ENCODE measurements at regions not wholly inside any gene's neighbourhood (a gene's known extent, or its start where the extent isn't known, plus 50 kb on each side); places are given as distances from the start of the nearest gene placed in this dataset.

GRCh38 chr5:173780235-173781234 lies 107.6 kb upstream of the CPEB4 start:
- H3K4me3 ChIP-seq (replicated peaks in 1 of 2; ENCODE audit: low read depth in 2 of 2, low read length in 2 of 2), result no peak overlapping the region
- DNase-seq (ENCODE audit: low read depth in 2 of 2), result no peak

GRCh38 chr5:173781432-173781815 lies 106.7 kb upstream of the CPEB4 start:
- TF ChIP-seq CTCF (IDR thresholded peaks at IDR 0.05; ENCODE audit: low read depth, low read length), result no peak
- peak; percentile 69 to 85 for DNase-seq (ENCODE audit: low read depth in 2 of 2)
- H3K4me3 ChIP-seq (replicated peaks in 1 of 2; ENCODE audit: low read depth in 2 of 2, low read length in 2 of 2), result no peak overlapping the region

More at GRCh38 chr5:173780235-173781234, 107.6 kb upstream of the CPEB4 start:
- TF ChIP-seq CTCF (IDR thresholded peaks at IDR 0.05; ENCODE audit: low read depth, low read length), result no peak

GRCh38 chr5:173781816-173782670 lies 106.1 kb upstream of the CPEB4 start:
- DNase-seq (ENCODE audit: low read depth in 2 of 2), result peak; percentile 94 to 97
- TF ChIP-seq CTCF (IDR thresholded peaks at IDR 0.05; ENCODE audit: low read depth, low read length), result no peak
- H3K4me3 ChIP-seq (replicated peaks in 1 of 2; ENCODE audit: low read depth in 2 of 2, low read length in 2 of 2), result no peak overlapping the region

GRCh38 chr5:173782671-173783101 lies 105.5 kb upstream of the CPEB4 start:
- TF ChIP-seq CTCF (IDR thresholded peaks at IDR 0.05; ENCODE audit: low read depth, low read length), result no peak
- DNase-seq (ENCODE audit: low read depth in 2 of 2), result no peak
- H3K4me3 ChIP-seq (replicated peaks in 1 of 2; ENCODE audit: low read depth in 2 of 2, low read length in 2 of 2), result no peak overlapping the region

- no peak for DNase-seq (ENCODE audit: low read depth in 2 of 2)
- no peak for TF ChIP-seq CTCF (IDR thresholded peaks at IDR 0.05; ENCODE audit: low read depth, low read length)
- no peak overlapping the region for H3K4me3 ChIP-seq (replicated peaks in 1 of 2; ENCODE audit: low read depth in 2 of 2, low read length in 2 of 2)
Measured at GRCh38 chr5:173783371-173783770, 104.8 kb upstream of the CPEB4 start.

GRCh38 chr5:173785400-173785799 lies 102.7 kb upstream of the CPEB4 start:
- DNase-seq (ENCODE audit: low read depth in 2 of 2), result no peak
- H3K4me3 ChIP-seq (replicated peaks in 1 of 2; ENCODE audit: low read depth in 2 of 2, low read length in 2 of 2), result no peak overlapping the region
- TF ChIP-seq CTCF (IDR thresholded peaks at IDR 0.05; ENCODE audit: low read depth, low read length), result no peak
